Right cardiac atrium (tissue), 5 donors: ENCODE measurements at regions not wholly inside any gene's neighbourhood (a gene's known extent, or its start where the extent isn't known, plus 50 kb on each side); places are given as distances from the start of the nearest gene placed in this dataset.
"Not testable (repeated sequence)": the region's sequence is repeated elsewhere in the genome, so short reads cannot be mapped to it uniquely, and the experiment has no call there.

Experiments
- ATAC-seq, 2 donors: fragments of 200-7000 bp; cut with Tn5 transposase; one replicate each; pipeline versions ENCODE4 v1.8.0 to v1.9.1; 2020; ENCODE audit warnings: moderate library complexity in 2 of 2, mild to moderate bottlenecking in 1 of 2
- DNase-seq, 3 donors: peaks; one replicate each; pipeline ENCODE4 v3.0.0-alpha.2; 2020
- H3K27ac ChIP-seq: one replicate; pipeline ENCODE4 v1.5.1; 2013; ENCODE audit warnings: mild to moderate bottlenecking, low read length, control low read depth, moderate library complexity
- H3K27me3 ChIP-seq: one replicate; pipeline ENCODE4 v1.6.1; 2013; ENCODE audit not compliant: control insufficient read depth, insufficient read depth
- H3K4me1 ChIP-seq: one replicate; pipeline ENCODE4 v1.6.1; 2013; ENCODE audit warnings: low read length; ENCODE audit not compliant: control insufficient read depth, insufficient read depth
- H3K4me3 ChIP-seq: one replicate; pipeline ENCODE4 v1.5.1; 2013; ENCODE audit warnings: low read length, control low read depth
- H3K9me3 ChIP-seq: one replicate; pipeline ENCODE4 v1.6.1; 2013; ENCODE audit warnings: low read length; ENCODE audit not compliant: control insufficient read depth
- WGBS: extraction: QIAGEN DNeasy Blood & Tissue Kit; methylation state at CpG from one replicate; pipeline ENCODE4 v1.1.7; 2013; 5-methylcytosine and 5-hydroxymethylcytosine counted together
- intact Hi-C, 4 donors: fragments of 100-400 bp; cut with DNase I; formaldehyde crosslinking; loops; one replicate each; pipeline versions ENCODE4 v1.11.0 to v1.14.0; 2022 to 2023
- donor health status: healthy with polysubstance abuse.
- donor health status: DM: no; HTN: yes; CAD: no.
- donor health status: DM: no; HTN: no; CAD: no.
- donor health status: DM: no; HTN: yes; CAD: no; lungs with severe emphysema.
- donor health status: DM: yes; HTN: yes; CAD: no.

GRCh38 chr10:6811153-6811552, 231.1 kb upstream of the PRKCQ start:
- Histone ChIP-seq H3K4me1 (no peaks in the 10 kb centered on the region), H3K4me3 (no peak overlapping the region), H3K27ac (no peak overlapping the region), H3K9me3 (no peaks in the 10 kb centered on the region), H3K27me3 (no peaks in the 10 kb centered on the region)
- intact Hi-C loops = no loop called here
- DNase-seq = no peak
- WGBS = 77% methylated on average over 3 of the region's 3 CpGs
- ATAC-seq = no peak

GRCh38 chr10:6803427-6803783, 223.3 kb upstream of the PRKCQ start:
- H3K4me1 ChIP-seq = no peaks in the 10 kb centered on the region
- DNase-seq = no peak
- no peak for ATAC-seq
- H3K9me3 ChIP-seq = no peaks in the 10 kb centered on the region
- intact Hi-C loops = no loop called here
- 85% methylated on average over 1 of the region's 1 CpG for WGBS
- no peak overlapping the region for H3K4me3 ChIP-seq
- no peak overlapping the region for H3K27ac ChIP-seq
- H3K27me3 ChIP-seq = no peaks in the 10 kb centered on the region

- WGBS = 54% methylated on average over 6 of the region's 6 CpGs
- H3K27me3 ChIP-seq = no peaks in the 10 kb centered on the region
- H3K27ac ChIP-seq = no peak overlapping the region
- DNase-seq (no peak), ATAC-seq (no peak)
- intact Hi-C loops = no loop called here
- H3K9me3 ChIP-seq = no peaks in the 10 kb centered on the region
- no peaks in the 10 kb centered on the region for H3K4me1 ChIP-seq
- H3K4me3 ChIP-seq = no peak overlapping the region
These were observed 222.8 kb upstream of the PRKCQ start for GRCh38 chr10:6802759-6803426.

GRCh38 chr10:6796231-6796630, 216.2 kb upstream of the PRKCQ start:
- H3K27ac ChIP-seq = no peak overlapping the region
- ATAC-seq (no peak), DNase-seq (no peak)
- H3K4me1 ChIP-seq = no peaks in the 10 kb centered on the region
- H3K27me3 ChIP-seq = no peaks in the 10 kb centered on the region
- WGBS = 72% methylated on average over 3 of the region's 3 CpGs
- H3K9me3 ChIP-seq = no peaks in the 10 kb centered on the region
- no peak overlapping the region for H3K4me3 ChIP-seq
- intact Hi-C loops = no loop called here

GRCh38 chr10:6795541-6795940, 215.5 kb upstream of the PRKCQ start:
- H3K27me3 ChIP-seq = no peaks in the 10 kb centered on the region
- DNase-seq (no peak), ATAC-seq (no peak)
- no peaks in the 10 kb centered on the region for H3K9me3 ChIP-seq
- H3K4me1 ChIP-seq = no peaks in the 10 kb centered on the region
- H3K4me3 ChIP-seq = no peak overlapping the region
- H3K27ac ChIP-seq = no peak overlapping the region
- 75% methylated on average over 6 of the region's 6 CpGs for WGBS
- intact Hi-C loops = no loop called here

GRCh38 chr10:6794841-6795240, 214.8 kb upstream of the PRKCQ start:
- H3K27me3 ChIP-seq, H3K4me3 ChIP-seq, H3K4me1 ChIP-seq, H3K27ac ChIP-seq, DNase-seq, intact Hi-C loops, H3K9me3 ChIP-seq, ATAC-seq: not testable (repeated sequence)
- 28% methylated on average over 5 of the region's 10 CpGs for WGBS

GRCh38 chr10:6794441-6794840, 214.4 kb upstream of the PRKCQ start:
- DNase-seq (no peak), ATAC-seq (no peak)
- no peaks in the 10 kb centered on the region for H3K9me3 ChIP-seq
- WGBS = 71% methylated on average over 10 of the region's 10 CpGs
- H3K4me1 ChIP-seq = no peaks in the 10 kb centered on the region
- intact Hi-C loops = no loop called here
- no peak overlapping the region for H3K4me3 ChIP-seq
- no peak overlapping the region for H3K27ac ChIP-seq
- no peaks in the 10 kb centered on the region for H3K27me3 ChIP-seq

- H3K9me3 ChIP-seq = no peaks in the 10 kb centered on the region
- H3K27me3 ChIP-seq = no peaks in the 10 kb centered on the region
- ATAC-seq = no peak
- no peak overlapping the region for H3K27ac ChIP-seq
- H3K4me3 ChIP-seq = no peak overlapping the region
- no peak for DNase-seq
- no peaks in the 10 kb centered on the region for H3K4me1 ChIP-seq
- intact Hi-C loops = no loop called here
- WGBS = 79% methylated on average over 7 of the region's 7 CpGs
These were observed 208.7 kb upstream of the PRKCQ start for GRCh38 chr10:6788731-6789130.

GRCh38 chr10:6788231-6788630, 208.2 kb upstream of the PRKCQ start:
- Histone ChIP-seq H3K27ac (no peak overlapping the region), H3K9me3 (no peaks in the 10 kb centered on the region), H3K4me1 (no peaks in the 10 kb centered on the region), H3K27me3 (no peaks in the 10 kb centered on the region), H3K4me3 (no peak overlapping the region)
- no peak for DNase-seq
- no peak for ATAC-seq
- intact Hi-C loops = no loop called here
- WGBS = 67% methylated on average over 5 of the region's 5 CpGs

- Histone ChIP-seq H3K4me1 (no peaks in the 10 kb centered on the region), H3K27ac (no peak overlapping the region), H3K27me3 (no peaks in the 10 kb centered on the region), H3K9me3 (no peaks in the 10 kb centered on the region), H3K4me3 (no peak overlapping the region)
- WGBS = 92% methylated on average over 3 of the region's 3 CpGs
- no peak for DNase-seq
- no peak for ATAC-seq
- intact Hi-C loops = no loop called here
These were observed 207.6 kb upstream of the PRKCQ start for GRCh38 chr10:6787718-6788117.

- H3K4me3 ChIP-seq = no peak overlapping the region
- no peaks in the 10 kb centered on the region for H3K4me1 ChIP-seq
- 82% methylated on average over 3 of the region's 3 CpGs for WGBS
- no peak for DNase-seq
- no peak for ATAC-seq
- no peaks in the 10 kb centered on the region for H3K9me3 ChIP-seq
- intact Hi-C loops = no loop called here
- H3K27me3 ChIP-seq = no peaks in the 10 kb centered on the region
- H3K27ac ChIP-seq = no peak overlapping the region
These were observed 207.0 kb upstream of the PRKCQ start for GRCh38 chr10:6787091-6787490.

- no peaks in the 10 kb centered on the region for H3K27me3 ChIP-seq
- H3K4me3 ChIP-seq = no peak overlapping the region
- ATAC-seq (no peak), DNase-seq (no peak)
- H3K9me3 ChIP-seq = no peaks in the 10 kb centered on the region
- intact Hi-C loops = no loop called here
- H3K4me1 ChIP-seq = no peaks in the 10 kb centered on the region
- no peak overlapping the region for H3K27ac ChIP-seq
- 30% methylated on average over 10 of the region's 10 CpGs for WGBS
These were observed 206.5 kb upstream of the PRKCQ start for GRCh38 chr10:6786579-6787031.
